ENCODE measurements at regions not wholly inside any gene's neighbourhood (a gene's known extent, or its start where the extent isn't known, plus 50 kb on each side); places are given as distances from the start of the nearest gene placed in this dataset.
"Not testable (repeated sequence)": the region's sequence is repeated elsewhere in the genome, so short reads cannot be mapped to it uniquely, and the experiment has no call there.

DNA sequence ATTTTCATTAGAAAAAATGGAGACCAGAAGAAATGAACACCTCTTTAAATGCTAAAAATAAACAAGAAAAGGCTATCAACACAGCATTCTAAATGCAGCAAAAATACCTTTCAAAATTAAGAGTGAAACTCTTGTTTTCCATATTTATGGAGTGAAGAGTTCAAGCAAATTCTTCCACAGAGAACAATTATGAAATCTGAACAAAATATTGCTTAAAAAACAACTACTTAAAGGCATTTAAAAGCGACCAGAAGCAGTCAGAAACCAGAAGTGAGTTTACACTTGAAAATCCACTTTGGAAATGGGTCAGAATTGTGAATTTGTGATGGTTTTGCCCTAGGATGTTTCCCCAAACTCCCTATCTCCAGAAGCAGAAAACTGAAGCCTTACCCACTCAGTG lies 60.9 kb upstream of the KCNH1 start:
- intact Hi-C loops (cut with DNase I) = no loop called here

DNA sequence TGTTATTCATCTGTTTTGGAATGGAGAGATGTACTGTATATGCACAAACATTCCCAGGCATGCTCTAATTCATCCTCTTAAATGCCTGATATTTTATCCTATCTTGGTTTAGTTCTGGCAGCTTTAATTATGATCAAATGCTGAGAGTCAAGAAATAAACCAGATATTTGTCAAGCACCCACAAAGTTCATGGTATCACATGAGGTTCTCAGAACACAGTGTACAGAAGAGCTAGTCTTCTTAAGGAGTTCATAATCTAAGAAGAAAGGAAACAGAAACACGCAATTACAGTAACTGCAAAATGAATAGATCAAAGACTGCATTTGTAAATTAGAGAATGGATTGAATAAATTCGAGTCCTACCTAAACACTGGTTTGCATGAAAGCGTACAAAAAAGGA lies 58.3 kb upstream of the KCNH1 start:
- DNase-seq = no peak
- H3K9me3 ChIP-seq = no peaks in the 10 kb centered on the region
- intact Hi-C loops (cut with DNase I) = no loop called here
- no peaks in the 10 kb centered on the region for H3K27me3 ChIP-seq
- H3K36me3 ChIP-seq = no peaks in the 10 kb centered on the region
- TF ChIP-seq EP300 (IDR thresholded peaks at IDR 0.05) (peak in 1 of 4 donors; percentile 47), POLR2AphosphoS5 (IDR thresholded peaks at IDR 0.05) (peak in 1 of 4 donors; percentile 44), POLR2A (IDR thresholded peaks at IDR 0.05) (no peak)
- TF ChIP-seq, protein P1, sequence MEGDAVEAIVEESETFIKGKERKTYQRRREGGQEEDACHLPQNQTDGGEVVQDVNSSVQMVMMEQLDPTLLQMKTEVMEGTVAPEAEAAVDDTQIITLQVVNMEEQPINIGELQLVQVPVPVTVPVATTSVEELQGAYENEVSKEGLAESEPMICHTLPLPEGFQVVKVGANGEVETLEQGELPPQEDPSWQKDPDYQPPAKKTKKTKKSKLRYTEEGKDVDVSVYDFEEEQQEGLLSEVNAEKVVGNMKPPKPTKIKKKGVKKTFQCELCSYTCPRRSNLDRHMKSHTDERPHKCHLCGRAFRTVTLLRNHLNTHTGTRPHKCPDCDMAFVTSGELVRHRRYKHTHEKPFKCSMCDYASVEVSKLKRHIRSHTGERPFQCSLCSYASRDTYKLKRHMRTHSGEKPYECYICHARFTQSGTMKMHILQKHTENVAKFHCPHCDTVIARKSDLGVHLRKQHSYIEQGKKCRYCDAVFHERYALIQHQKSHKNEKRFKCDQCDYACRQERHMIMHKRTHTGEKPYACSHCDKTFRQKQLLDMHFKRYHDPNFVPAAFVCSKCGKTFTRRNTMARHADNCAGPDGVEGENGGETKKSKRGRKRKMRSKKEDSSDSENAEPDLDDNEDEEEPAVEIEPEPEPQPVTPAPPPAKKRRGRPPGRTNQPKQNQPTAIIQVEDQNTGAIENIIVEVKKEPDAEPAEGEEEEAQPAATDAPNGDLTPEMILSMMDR (IDR thresholded peaks at IDR 0.05) = no peak
- no peaks in the 10 kb centered on the region for H3K4me1 ChIP-seq
- no peak overlapping the region for H3K27ac ChIP-seq
- H3K4me3 ChIP-seq = no peak overlapping the region
- WGBS, 2 donors = 76 to 81% methylated on average over 3 of the region's 3 CpGs

More for the DNA sequence above, 60.9 kb upstream of the KCNH1 start:
- Histone ChIP-seq H3K9me3 (no peaks in the 10 kb centered on the region), H3K4me3 (no peak overlapping the region), H3K36me3 (no peaks in the 10 kb centered on the region), H3K27me3 (no peaks in the 10 kb centered on the region), H3K27ac (no peak overlapping the region), H3K4me1 (no peaks in the 10 kb centered on the region)
- TF ChIP-seq POLR2AphosphoS5 (IDR thresholded peaks at IDR 0.05) = no peak
- no peak for DNase-seq
- 35 to 76% methylated on average over 1 of the region's 1 CpG for WGBS, 2 donors

GRCh38 chr1:211188721-211189120 lies 54.8 kb upstream of the KCNH1 start:
- H3K27ac ChIP-seq; H3K27me3 ChIP-seq; intact Hi-C loops (cut with DNase I); H3K4me1 ChIP-seq; H3K4me3 ChIP-seq; DNase-seq; H3K36me3 ChIP-seq; H3K9me3 ChIP-seq: not testable (repeated sequence)
- 73 to 88% methylated on average over 4 of the region's 4 CpGs for WGBS, 2 donors

- DNase-seq = no peak
- intact Hi-C loops (cut with DNase I) = no loop called here
- no peak overlapping the region for H3K4me3 ChIP-seq
- TF ChIP-seq POLR2AphosphoS5 (IDR thresholded peaks at IDR 0.05) = no peak
- TF ChIP-seq POLR2A (IDR thresholded peaks at IDR 0.05) = no peak
- TF ChIP-seq, protein P1 (IDR thresholded peaks at IDR 0.05) = no peak
- TF ChIP-seq EP300 (IDR thresholded peaks at IDR 0.05) = no peak
- WGBS, 2 donors = 49 to 67% methylated on average over 2 of the region's 2 CpGs
- no peaks in the 10 kb centered on the region for H3K9me3 ChIP-seq
- no peaks in the 10 kb centered on the region for H3K36me3 ChIP-seq
- H3K4me1 ChIP-seq = no peaks in the 10 kb centered on the region
- H3K27me3 ChIP-seq = no peaks in the 10 kb centered on the region
- H3K27ac ChIP-seq = no peak overlapping the region
Measured at GRCh38 chr1:211183747-211184313, 49.9 kb upstream of the KCNH1 start.
